ENCODE measurements at regions not wholly inside any gene's neighbourhood (a gene's known extent, or its start where the extent isn't known, plus 50 kb on each side); places are given as distances from the start of the nearest gene placed in this dataset.

GRCh38 chr6:109295774-109296156, 86.5 kb downstream of the CD164 start:
- TF ChIP-seq ZBTB11 (CRISPR knock-in tag; IDR thresholded peaks at IDR 0.05) = no peak
- no peak for TF ChIP-seq GATA2 (CRISPR knock-in tag; IDR thresholded peaks at IDR 0.05)
- no peak for TF ChIP-seq ZNF253 (CRISPR knock-in tag; conservative IDR thresholded peaks at IDR 0.05)
- TF ChIP-seq PBX2 (CRISPR knock-in tag; IDR thresholded peaks at IDR 0.05; ENCODE audit: low read depth) = no peak
- TF ChIP-seq PBX2 (tag; conservative IDR thresholded peaks at IDR 0.05; ENCODE audit: low read depth) = no peak
- no peak for TF ChIP-seq ELK1 (CRISPR knock-in tag; IDR thresholded peaks at IDR 0.05)
- no peak for TF ChIP-seq BCLAF1 (IDR thresholded peaks at IDR 0.05; ENCODE audit: borderline replicate concordance in 1 of 2, control insufficient read depth in 1 of 2, low read depth in 2 of 2, low read length in 1 of 2)
- TF ChIP-seq GABPB1 (CRISPR knock-in tag; IDR thresholded peaks at IDR 0.05) = no peak
- TF ChIP-seq REST (IDR thresholded peaks at IDR 0.05; ENCODE audit: borderline replicate concordance) = no peak
- no peak for TF ChIP-seq REST (CRISPR knock-in tag; IDR thresholded peaks at IDR 0.05; ENCODE audit: low read depth)
- TF ChIP-seq LARP7 (IDR thresholded peaks at IDR 0.05) = no peak
- no peak for TF ChIP-seq CCNT2 (IDR thresholded peaks at IDR 0.05; ENCODE audit: borderline replicate concordance, extremely low read depth, insufficient read length, low read depth, low read length)

Data from K562 (cell line).